WTC11 (cell line): ENCODE measurements at regions not wholly inside any gene's neighbourhood (a gene's known extent, or its start where the extent isn't known, plus 50 kb on each side); places are given as distances from the start of the nearest gene placed in this dataset.

ENCODE experiments used
- CBFB ChIP-seq: sonication (generic); formaldehyde crosslinking; IDR thresholded peaks from 2 replicates; pipeline ENCODE4 v1.8.1; 2022; ENCODE audit warnings: mild to moderate bottlenecking, low read depth, missing genetic modification reagents
- EMX1 ChIP-seq: fragments of 250-450 bp; sonication (Bioruptor Pico); IDR thresholded peaks from 2 replicates; pipeline ENCODE4 v1.8.0; 2021; ENCODE audit warnings: mild to moderate bottlenecking
- MYBL2 ChIP-seq: sonication (generic); formaldehyde crosslinking; IDR thresholded peaks from 2 replicates; pipeline ENCODE4 v1.8.1; 2023; ENCODE audit warnings: mild to moderate bottlenecking, moderate library complexity, missing genetic modification reagents
- NFE2L1 ChIP-seq: sonication (generic); formaldehyde crosslinking; IDR thresholded peaks from 2 replicates; pipeline ENCODE4 v1.8.1; 2023; ENCODE audit warnings: missing genetic modification reagents
- NR2C2 ChIP-seq: sonication (generic); formaldehyde crosslinking; IDR thresholded peaks from 2 replicates; pipeline ENCODE4 v1.8.0; 2022; ENCODE audit warnings: mild to moderate bottlenecking, missing genetic modification reagents
- ZNF416 ChIP-seq: fragments of 250-450 bp; sonication (Bioruptor Pico); IDR thresholded peaks from 2 replicates; pipeline ENCODE4 v1.9.0; 2021; ENCODE audit warnings: mild to moderate bottlenecking, inconsistent platforms
- ZNF423 ChIP-seq: fragments of 250-450 bp; sonication (Bioruptor Pico); IDR thresholded peaks from 2 replicates; pipeline ENCODE4 v2.1.2; 2022; ENCODE audit warnings: mild to moderate bottlenecking, moderate library complexity
- TF ChIP-seq, protein P1 (sequence below): fragments of 200-600 bp; IDR thresholded peaks from 2 replicates; pipeline ENCODE4 v1.8.0; 2022; ENCODE audit warnings: antibody characterized with exemption
- TF ChIP-seq, protein P2 (sequence below): sonication (generic); formaldehyde crosslinking; IDR thresholded peaks from 2 replicates; pipeline ENCODE4 v1.8.1; 2023; ENCODE audit warnings: mild to moderate bottlenecking, missing genetic modification reagents, moderate library complexity
- TF ChIP-seq, protein P3 (sequence below): sonication (generic); formaldehyde crosslinking; IDR thresholded peaks from 2 replicates; pipeline ENCODE4 v1.8.1; 2022; ENCODE audit warnings: low read depth, mild to moderate bottlenecking, moderate library complexity, missing genetic modification reagents, borderline replicate concordance
- TF ChIP-seq, protein P4 (sequence below): fragments of 250-450 bp; sonication (Bioruptor Pico); IDR thresholded peaks from 2 replicates; pipeline ENCODE4 v1.9.0; 2021; ENCODE audit warnings: moderate library complexity, mild to moderate bottlenecking, inconsistent platforms, borderline replicate concordance

DNA sequence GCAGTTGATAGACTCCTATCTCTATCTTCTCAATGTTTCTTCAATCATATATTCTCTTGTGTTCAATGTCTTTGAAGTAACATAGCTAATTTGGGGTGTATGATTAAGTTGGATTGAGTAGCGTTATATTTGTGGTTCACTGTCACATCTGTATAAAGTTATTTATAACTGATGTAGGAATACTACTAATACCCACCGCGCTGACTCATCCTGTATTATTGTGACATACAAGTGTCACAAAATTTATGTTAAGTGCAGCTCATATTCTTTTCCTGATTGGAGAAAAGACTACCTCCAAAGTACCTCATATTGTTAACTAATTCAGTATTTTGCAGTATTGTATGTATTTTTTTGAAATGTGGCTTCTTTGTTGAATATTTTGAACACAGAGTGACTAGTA, 940.8 kb downstream of the SLC6A15 start:
- TF ChIP-seq CBFB (CRISPR knock-in tag) (no peak), EMX1 (no peak), NFE2L1 (no peak), MYBL2 (CRISPR knock-in tag) (no peak), NR2C2 (CRISPR knock-in tag) (no peak), ZNF423 (CRISPR knock-in tag) (no peak), ZNF416 (no peak)
- TF ChIP-seq, protein P1, sequence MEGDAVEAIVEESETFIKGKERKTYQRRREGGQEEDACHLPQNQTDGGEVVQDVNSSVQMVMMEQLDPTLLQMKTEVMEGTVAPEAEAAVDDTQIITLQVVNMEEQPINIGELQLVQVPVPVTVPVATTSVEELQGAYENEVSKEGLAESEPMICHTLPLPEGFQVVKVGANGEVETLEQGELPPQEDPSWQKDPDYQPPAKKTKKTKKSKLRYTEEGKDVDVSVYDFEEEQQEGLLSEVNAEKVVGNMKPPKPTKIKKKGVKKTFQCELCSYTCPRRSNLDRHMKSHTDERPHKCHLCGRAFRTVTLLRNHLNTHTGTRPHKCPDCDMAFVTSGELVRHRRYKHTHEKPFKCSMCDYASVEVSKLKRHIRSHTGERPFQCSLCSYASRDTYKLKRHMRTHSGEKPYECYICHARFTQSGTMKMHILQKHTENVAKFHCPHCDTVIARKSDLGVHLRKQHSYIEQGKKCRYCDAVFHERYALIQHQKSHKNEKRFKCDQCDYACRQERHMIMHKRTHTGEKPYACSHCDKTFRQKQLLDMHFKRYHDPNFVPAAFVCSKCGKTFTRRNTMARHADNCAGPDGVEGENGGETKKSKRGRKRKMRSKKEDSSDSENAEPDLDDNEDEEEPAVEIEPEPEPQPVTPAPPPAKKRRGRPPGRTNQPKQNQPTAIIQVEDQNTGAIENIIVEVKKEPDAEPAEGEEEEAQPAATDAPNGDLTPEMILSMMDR, result no peak
- TF ChIP-seq, protein P2, sequence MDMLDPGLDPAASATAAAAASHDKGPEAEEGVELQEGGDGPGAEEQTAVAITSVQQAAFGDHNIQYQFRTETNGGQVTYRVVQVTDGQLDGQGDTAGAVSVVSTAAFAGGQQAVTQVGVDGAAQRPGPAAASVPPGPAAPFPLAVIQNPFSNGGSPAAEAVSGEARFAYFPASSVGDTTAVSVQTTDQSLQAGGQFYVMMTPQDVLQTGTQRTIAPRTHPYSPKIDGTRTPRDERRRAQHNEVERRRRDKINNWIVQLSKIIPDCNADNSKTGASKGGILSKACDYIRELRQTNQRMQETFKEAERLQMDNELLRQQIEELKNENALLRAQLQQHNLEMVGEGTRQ (CRISPR knock-in tag), result no peak
- TF ChIP-seq, protein P3, sequence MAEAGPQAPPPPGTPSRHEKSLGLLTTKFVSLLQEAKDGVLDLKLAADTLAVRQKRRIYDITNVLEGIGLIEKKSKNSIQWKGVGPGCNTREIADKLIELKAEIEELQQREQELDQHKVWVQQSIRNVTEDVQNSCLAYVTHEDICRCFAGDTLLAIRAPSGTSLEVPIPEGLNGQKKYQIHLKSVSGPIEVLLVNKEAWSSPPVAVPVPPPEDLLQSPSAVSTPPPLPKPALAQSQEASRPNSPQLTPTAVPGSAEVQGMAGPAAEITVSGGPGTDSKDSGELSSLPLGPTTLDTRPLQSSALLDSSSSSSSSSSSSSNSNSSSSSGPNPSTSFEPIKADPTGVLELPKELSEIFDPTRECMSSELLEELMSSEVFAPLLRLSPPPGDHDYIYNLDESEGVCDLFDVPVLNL (CRISPR knock-in tag), result no peak
- TF ChIP-seq, protein P4, sequence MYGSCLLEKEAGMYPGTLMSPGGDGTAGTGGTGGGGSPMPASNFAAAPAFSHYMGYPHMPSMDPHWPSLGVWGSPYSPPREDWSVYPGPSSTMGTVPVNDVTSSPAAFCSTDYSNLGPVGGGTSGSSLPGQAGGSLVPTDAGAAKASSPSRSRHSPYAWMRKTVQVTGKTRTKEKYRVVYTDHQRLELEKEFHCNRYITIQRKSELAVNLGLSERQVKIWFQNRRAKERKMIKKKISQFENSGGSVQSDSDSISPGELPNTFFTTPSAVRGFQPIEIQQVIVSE (CRISPR knock-in tag), result no peak
